ENCODE measurements at regions not wholly inside any gene's neighbourhood (a gene's known extent, or its start where the extent isn't known, plus 50 kb on each side); places are given as distances from the start of the nearest gene placed in this dataset.

GRCh38 chr13:40163066-40164000 is 503.1 kb downstream of the FOXO1 start:
- Histone ChIP-seq H3K9ac (ENCODE audit: insufficient read depth, low read length) (no peak overlapping the region), H3K4me3 (replicated peaks in 1 of 4; ENCODE audit: control extremely low read depth in 1 of 4, insufficient read depth in 1 of 4, low read depth in 3 of 4, low read length in 4 of 4) (no peak overlapping the region), H3K27ac (ENCODE audit: insufficient read depth, low read length) (no peak overlapping the region), H2AFZ (ENCODE audit: low read length) (no peak overlapping the region), H3K4me2 (ENCODE audit: extremely low read depth, insufficient read depth, low read length) (peak overlapping the region; percentile 3), H3K79me2 (ENCODE audit: control insufficient read depth, insufficient read depth, low read length) (no peaks in the 10 kb centered on the region), H3K36me3 (ENCODE audit: control insufficient read depth, insufficient read depth, low read length) (no peaks in the 10 kb centered on the region), H3K9me3 (ENCODE audit: control insufficient read depth, insufficient read depth, low read depth, low read length) (no peaks in the 10 kb centered on the region), H4K20me1 (ENCODE audit: control insufficient read depth, extremely low read depth, insufficient read depth, low read length) (no peaks in the 10 kb centered on the region), H3K27me3 (ENCODE audit: control insufficient read depth, insufficient read depth, low read length) (no peaks in the 10 kb centered on the region), H3K4me1 (ENCODE audit: control insufficient read depth, extremely low read depth, insufficient read depth, low read length) (peaks cover 4% of the 10 kb centered on the region)
- no peak for DNase-seq (ENCODE audit: low read depth in 2 of 2)
- TF ChIP-seq EZH2 (IDR thresholded peaks at IDR 0.05; ENCODE audit: low read length, missing control alignments) (no peak), CTCF (conservative IDR thresholded peaks at IDR 0.05 in 1 of 2, IDR thresholded peaks at IDR 0.05 in 1 of 2; ENCODE audit: low read depth in 1 of 2, low read length in 2 of 2) (no peak)

DNA sequence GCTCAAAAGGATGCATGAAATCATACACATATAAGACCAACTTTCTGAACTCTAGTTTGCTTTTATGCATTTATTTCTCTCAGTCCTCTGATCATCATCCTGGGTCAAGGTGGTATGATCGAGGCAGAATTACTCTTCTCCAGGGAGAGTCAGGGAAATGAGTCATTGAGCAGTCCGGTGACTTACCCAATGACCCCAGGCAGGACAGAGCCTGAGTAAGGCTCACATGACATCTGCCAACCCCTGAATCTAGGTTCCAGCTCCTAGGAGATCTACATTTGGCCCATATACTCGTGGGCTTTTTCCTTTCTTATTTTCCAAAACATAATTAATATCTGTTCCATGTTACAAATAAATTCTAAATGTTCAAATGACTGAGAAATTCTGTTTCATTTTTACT is 502.3 kb downstream of the FOXO1 start:
- Histone ChIP-seq H2AFZ (ENCODE audit: low read length) (no peak overlapping the region), H4K20me1 (ENCODE audit: control insufficient read depth, extremely low read depth, insufficient read depth, low read length) (no peaks in the 10 kb centered on the region), H3K9me3 (ENCODE audit: control insufficient read depth, insufficient read depth, low read depth, low read length) (no peaks in the 10 kb centered on the region), H3K4me3 (replicated peaks in 1 of 4; ENCODE audit: control extremely low read depth in 1 of 4, insufficient read depth in 1 of 4, low read depth in 3 of 4, low read length in 4 of 4) (no peak overlapping the region), H3K9ac (ENCODE audit: insufficient read depth, low read length) (no peak overlapping the region), H3K4me1 (ENCODE audit: control insufficient read depth, extremely low read depth, insufficient read depth, low read length) (peaks cover 4% of the 10 kb centered on the region), H3K27ac (ENCODE audit: insufficient read depth, low read length) (no peak overlapping the region), H3K36me3 (ENCODE audit: control insufficient read depth, insufficient read depth, low read length) (no peaks in the 10 kb centered on the region), H3K27me3 (ENCODE audit: control insufficient read depth, insufficient read depth, low read length) (no peaks in the 10 kb centered on the region), H3K79me2 (ENCODE audit: control insufficient read depth, insufficient read depth, low read length) (no peaks in the 10 kb centered on the region), H3K4me2 (ENCODE audit: extremely low read depth, insufficient read depth, low read length) (no peak overlapping the region)
- TF ChIP-seq CTCF (conservative IDR thresholded peaks at IDR 0.05 in 1 of 2, IDR thresholded peaks at IDR 0.05 in 1 of 2; ENCODE audit: low read depth in 1 of 2, low read length in 2 of 2) (no peak), EZH2 (IDR thresholded peaks at IDR 0.05; ENCODE audit: low read length, missing control alignments) (no peak)
- peak in 1 of 2 donors; percentile 42 for DNase-seq (ENCODE audit: low read depth in 2 of 2)

DNA sequence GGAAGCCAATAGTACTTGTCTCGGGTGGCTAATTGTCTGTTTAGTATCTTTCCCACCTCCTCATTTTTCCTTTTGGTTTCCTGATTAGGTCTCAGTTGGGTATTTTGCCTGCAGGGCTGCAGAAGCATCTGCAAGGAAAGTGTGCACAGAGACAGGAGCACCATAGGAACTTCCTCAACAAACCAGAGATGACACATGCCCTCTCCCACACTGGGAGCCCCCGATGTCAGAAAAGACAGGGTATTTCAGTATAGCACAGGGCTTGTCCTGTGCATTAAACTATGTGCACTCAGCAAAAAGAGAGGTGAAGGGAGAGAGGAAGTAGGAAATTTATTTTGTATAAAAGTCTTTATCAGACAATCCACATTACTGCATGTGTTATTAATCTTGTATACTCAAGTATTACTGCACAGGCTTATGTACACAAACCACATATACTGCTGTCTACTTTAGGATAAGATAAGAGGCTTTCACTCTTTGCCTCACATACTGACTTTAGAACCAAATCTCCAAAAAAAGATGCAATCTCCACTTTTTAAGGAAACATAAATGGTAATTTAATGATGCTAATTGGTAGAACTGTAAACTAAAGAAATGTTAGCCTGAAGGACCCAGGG is 501.0 kb downstream of the FOXO1 start:
- TF ChIP-seq CTCF (conservative IDR thresholded peaks at IDR 0.05 in 1 of 2, IDR thresholded peaks at IDR 0.05 in 1 of 2; ENCODE audit: low read depth in 1 of 2, low read length in 2 of 2) (no peak), EZH2 (IDR thresholded peaks at IDR 0.05; ENCODE audit: low read length, missing control alignments) (no peak)
- Histone ChIP-seq H2AFZ (ENCODE audit: low read length) (no peak overlapping the region), H3K4me1 (ENCODE audit: control insufficient read depth, extremely low read depth, insufficient read depth, low read length) (peaks cover 4% of the 10 kb centered on the region), H3K27ac (ENCODE audit: insufficient read depth, low read length) (no peak overlapping the region), H3K27me3 (ENCODE audit: control insufficient read depth, insufficient read depth, low read length) (no peaks in the 10 kb centered on the region), H4K20me1 (ENCODE audit: control insufficient read depth, extremely low read depth, insufficient read depth, low read length) (no peaks in the 10 kb centered on the region), H3K9ac (ENCODE audit: insufficient read depth, low read length) (no peak overlapping the region), H3K9me3 (ENCODE audit: control insufficient read depth, insufficient read depth, low read depth, low read length) (no peaks in the 10 kb centered on the region), H3K4me2 (ENCODE audit: extremely low read depth, insufficient read depth, low read length) (no peak overlapping the region), H3K36me3 (ENCODE audit: control insufficient read depth, insufficient read depth, low read length) (no peaks in the 10 kb centered on the region), H3K79me2 (ENCODE audit: control insufficient read depth, insufficient read depth, low read length) (no peaks in the 10 kb centered on the region), H3K4me3 (replicated peaks in 1 of 4; ENCODE audit: control extremely low read depth in 1 of 4, insufficient read depth in 1 of 4, low read depth in 3 of 4, low read length in 4 of 4) (no peak overlapping the region)
- DNase-seq (ENCODE audit: low read depth in 2 of 2) = no peak

Measured in fibroblast of lung (primary cell).